IMR-90 (cell line): ENCODE measurements at regions not wholly inside any gene's neighbourhood (a gene's known extent, or its start where the extent isn't known, plus 50 kb on each side); places are given as distances from the start of the nearest gene placed in this dataset.

Experiments
- ATAC-seq: fragments of 200-7000 bp; cut with Tn5 transposase; 2 replicates; pipeline ENCODE4 v1.9.1; 2020; ENCODE audit warnings: low read depth, mild to moderate bottlenecking, moderate library complexity
- BruUV-seq: library from RNA; stranded (reverse); fragments of 400-500 nt; replicated peaks from 2 replicates; lab custom pipeline; 2021; lab: Mats Ljungman, UMichigan
- CTCF ChIA-PET: fragments of 300-600 bp; formaldehyde crosslinking; extraction: SDS; loops from one replicate; lab custom pipeline; 2021; ENCODE audit warnings: antibody characterized with exemption; lab: Yijun Ruan, JAX
- POLR2A ChIA-PET: fragments of 300-600 bp; sonication (Branson Sonifier 250); formaldehyde crosslinking; loops from one replicate; lab custom pipeline; 2022; ENCODE audit warnings: antibody characterized with exemption; ENCODE audit not compliant: unreplicated experiment; lab: Charles Lee
- DNase-seq: peaks from one replicate; pipeline ENCODE4 v3.0.0; 2013
- H2AFZ ChIP-seq: replicated peaks from 2 replicates; pipeline ENCODE3; 2013; ENCODE audit warnings: low read length, mild to moderate bottlenecking; ENCODE audit not compliant: poor library complexity
- H2AK5ac ChIP-seq: 2 replicates; pipeline ENCODE4 v1.6.1; 2013; ENCODE audit warnings: low read depth, low read length, inconsistent platforms
- H2AK9ac ChIP-seq: replicated peaks from 2 replicates; pipeline ENCODE3; 2013; ENCODE audit warnings: mild to moderate bottlenecking, low read depth, low read length, moderate library complexity; ENCODE audit not compliant: poor library complexity
- H2BK120ac ChIP-seq: 2 replicates; pipeline ENCODE4 v1.6.1; 2013; ENCODE audit warnings: low read depth, low read length, inconsistent platforms
- H2BK15ac ChIP-seq: 3 replicates; pipeline ENCODE4 v1.6.1; 2013; ENCODE audit warnings: low read depth, low read length, inconsistent platforms
- H2BK20ac ChIP-seq: 2 replicates; pipeline ENCODE4 v1.6.1; 2013; ENCODE audit warnings: low read depth, mild to moderate bottlenecking, inconsistent platforms, low read length, moderate library complexity
- H2BK5ac ChIP-seq: 2 replicates; pipeline ENCODE4 v1.6.1; 2013; ENCODE audit warnings: mild to moderate bottlenecking, low read depth, low read length, inconsistent platforms; ENCODE audit not compliant: poor library complexity, severe bottlenecking
- H3K14ac ChIP-seq: replicated peaks from 2 replicates; pipeline ENCODE4 v1.6.1; 2013; ENCODE audit warnings: low read depth, low read length, inconsistent platforms
- H3K18ac ChIP-seq: 2 replicates; pipeline ENCODE4 v1.6.1; 2013; ENCODE audit warnings: low read depth, low read length, control low read depth
- H3K23ac ChIP-seq: 2 replicates; pipeline ENCODE4 v1.6.1; 2013; ENCODE audit warnings: low read depth, low read length, inconsistent platforms
- H3K27ac ChIP-seq: 2 replicates; pipeline ENCODE4 v1.5.1; 2013; ENCODE audit warnings: mild to moderate bottlenecking, control low read depth, low read length; ENCODE audit not compliant: insufficient read depth
- H3K27me3 ChIP-seq: 2 replicates; pipeline ENCODE4 v1.6.1; 2013; ENCODE audit warnings: low read length; ENCODE audit not compliant: control insufficient read depth, insufficient read depth
- H3K36me3 ChIP-seq: 2 replicates; pipeline ENCODE4 v1.6.1; 2013; ENCODE audit warnings: low read length, mixed read lengths; ENCODE audit not compliant: control insufficient read depth, insufficient read depth
- H3K4ac ChIP-seq: 2 replicates; pipeline ENCODE4 v1.6.1; 2013; ENCODE audit warnings: low read depth, low read length, inconsistent platforms
- H3K4me1 ChIP-seq: 2 replicates; pipeline ENCODE4 v1.6.1; 2013; ENCODE audit warnings: low read length, mixed read lengths; ENCODE audit not compliant: control insufficient read depth, insufficient read depth
- H3K4me2 ChIP-seq: 2 replicates; pipeline ENCODE4 v1.6.1; 2013; ENCODE audit warnings: low read depth, mild to moderate bottlenecking, control low read depth, low read length, moderate library complexity
- H3K4me3 ChIP-seq: 2 replicates; pipeline ENCODE4 v1.5.1; 2013; ENCODE audit warnings: low read depth, mild to moderate bottlenecking, control low read depth, low read length, moderate library complexity; ENCODE audit not compliant: insufficient read depth
- H3K56ac ChIP-seq: 2 replicates; pipeline ENCODE4 v1.6.1; 2013; ENCODE audit warnings: low read length, inconsistent platforms; ENCODE audit not compliant: insufficient read depth; ENCODE audit errors: extremely low read depth
- H3K79me1 ChIP-seq, 2 experiments: 2 replicates each; pipeline ENCODE4 v1.6.1; 2013; ENCODE audit warnings: low read length in 2 of 2, inconsistent platforms in 1 of 2, low read depth in 1 of 2
- H3K9ac ChIP-seq: 2 replicates; pipeline ENCODE4 v1.6.1; 2013; ENCODE audit warnings: low read depth, low read length, control low read depth
- H3K9me1 ChIP-seq: 2 replicates; pipeline ENCODE4 v1.6.1; 2013; ENCODE audit warnings: low read length, inconsistent platforms; ENCODE audit not compliant: insufficient read depth
- H3K9me3 ChIP-seq: 2 replicates; pipeline ENCODE4 v1.6.1; 2013; ENCODE audit warnings: low read length; ENCODE audit not compliant: control insufficient read depth, insufficient read depth
- H4K20me1 ChIP-seq: 2 replicates; pipeline ENCODE4 v1.6.1; 2013; ENCODE audit warnings: low read length, inconsistent platforms; ENCODE audit not compliant: insufficient read depth
- H4K5ac ChIP-seq: 2 replicates; pipeline ENCODE4 v1.6.1; 2013; ENCODE audit warnings: mild to moderate bottlenecking, low read depth, low read length, control low read depth
- H4K8ac ChIP-seq, 2 experiments: 2 replicates each; pipeline ENCODE4 v1.6.1; 2013; ENCODE audit warnings: low read depth in 2 of 2, low read length in 2 of 2, control low read depth in 1 of 2, inconsistent platforms in 1 of 2
- H4K91ac ChIP-seq: 2 replicates; pipeline ENCODE4 v1.6.1; 2013; ENCODE audit warnings: low read depth, low read length, inconsistent platforms; ENCODE audit not compliant: insufficient read depth
- BHLHE40 ChIP-seq: fragments of 150-350 bp; IDR thresholded peaks from 2 replicates; pipeline ENCODE4 v1.6.1; 2016; ENCODE audit warnings: mild to moderate bottlenecking, low read depth, low read length
- CEBPB ChIP-seq: IDR thresholded peaks from 2 replicates; pipeline ENCODE4 v1.6.1; 2012; ENCODE audit warnings: low read depth, low read length, improper control_type of control experiment
- CTCF ChIP-seq: conservative IDR thresholded peaks from 2 replicates; pipeline ENCODE4 v1.5.1; 2012; ENCODE audit warnings: mild to moderate bottlenecking, low read depth, low read length, improper control_type of control experiment
- ELK1 ChIP-seq: fragments of 150-350 bp; IDR thresholded peaks from 2 replicates; pipeline ENCODE4 v1.6.1; 2016; ENCODE audit warnings: low read depth, mild to moderate bottlenecking, low read length, moderate library complexity, borderline replicate concordance
- MAFK ChIP-seq: IDR thresholded peaks from 2 replicates; pipeline ENCODE4 v1.6.1; 2012; ENCODE audit warnings: low read depth, low read length, improper control_type of control experiment
- MAZ ChIP-seq: IDR thresholded peaks from 2 replicates; pipeline ENCODE4 v1.6.1; 2012; ENCODE audit warnings: low read depth, mild to moderate bottlenecking, low read length, improper control_type of control experiment, moderate library complexity, borderline replicate concordance
- MXI1 ChIP-seq: IDR thresholded peaks from 2 replicates; pipeline ENCODE4 v1.6.1; 2012; ENCODE audit warnings: low read depth, mild to moderate bottlenecking, low read length, moderate library complexity, borderline replicate concordance
- NFE2L2 ChIP-seq: fragments of 150-350 bp; IDR thresholded peaks from 2 replicates; pipeline ENCODE4 v1.6.1; 2016; ENCODE audit warnings: low read depth, mild to moderate bottlenecking, low read length
- POLR2A ChIP-seq: IDR thresholded peaks from 2 replicates; pipeline ENCODE4 v1.6.1; 2012; ENCODE audit warnings: mild to moderate bottlenecking, low read depth, low read length
- RAD21 ChIP-seq: IDR thresholded peaks from 2 replicates; pipeline ENCODE4 v1.6.1; 2012; ENCODE audit warnings: low read length, improper control_type of control experiment
- RCOR1 ChIP-seq: IDR thresholded peaks from 2 replicates; pipeline ENCODE4 v1.6.1; 2012; ENCODE audit warnings: mild to moderate bottlenecking, low read length, improper control_type of control experiment; ENCODE audit not compliant: insufficient replicate concordance
- RFX5 ChIP-seq: IDR thresholded peaks from 2 replicates; pipeline ENCODE4 v1.8.0; 2012; ENCODE audit warnings: low read depth, mild to moderate bottlenecking, low read length, moderate library complexity
- SMC3 ChIP-seq: fragments of 150-350 bp; IDR thresholded peaks from 2 replicates; pipeline ENCODE4 v1.6.1; 2016; ENCODE audit warnings: low read depth, mild to moderate bottlenecking, antibody characterized with exemption, low read length, moderate library complexity
- USF2 ChIP-seq: fragments of 150-350 bp; IDR thresholded peaks from 2 replicates; pipeline ENCODE4 v1.6.1; 2017; ENCODE audit warnings: mild to moderate bottlenecking, antibody characterized with exemption, low read length, low read depth
- WGBS, 2 experiments: methylation state at CpG; one replicate each; pipeline versions ENCODE4 v1.1.5 to v1.1.7; 2013; ENCODE audit warnings: missing lambda C conversion rate in 2 of 2; ENCODE audit not compliant: insufficient read length in 1 of 2; ENCODE audit errors: extremely low coverage in 2 of 2; 5-methylcytosine and 5-hydroxymethylcytosine counted together
- dilution Hi-C: fragments of 300-500 bp; cut with HindIII; formaldehyde crosslinking; loops from one replicate; pipeline ENCODE4 v1.14.3; 2018; ENCODE audit warnings: low sequenced_read_pairs; ENCODE audit not compliant: unreplicated experiment
- in situ Hi-C: fragments of 300-500 bp; cut with MboI; formaldehyde crosslinking; loops from 3 replicates; pipeline ENCODE4 v1.14.3; 2019; ENCODE audit warnings: low sequenced_read_pairs, inconsistent platforms, mixed read lengths
- intact Hi-C: fragments of 100-400 bp; cut with micrococcal nuclease; formaldehyde crosslinking; loops from 2 replicates; pipeline ENCODE4 v1.10.0; 2022

- Histone ChIP-seq H3K9me1 (no peaks in the 10 kb centered on the region), H4K20me1 (no peaks in the 10 kb centered on the region), H2AK9ac (no peak overlapping the region), H3K36me3 (no peaks in the 10 kb centered on the region), H3K4ac (no peak overlapping the region), H3K23ac (no peak overlapping the region), H3K56ac (no peak overlapping the region), H3K79me1 (no peaks in the 10 kb centered on the region), H4K5ac (no peak overlapping the region), H3K14ac (no peak overlapping the region), H3K27ac (no peak overlapping the region), H2BK120ac (no peak overlapping the region), H3K4me2 (no peak overlapping the region), H3K9me3 (no peaks in the 10 kb centered on the region), H4K91ac (no peak overlapping the region), H2BK5ac (no peak overlapping the region), H2AFZ (no peak overlapping the region), H2BK15ac (no peak overlapping the region), H3K4me3 (no peak overlapping the region), H3K9ac (no peak overlapping the region), H3K18ac (no peak overlapping the region), H3K27me3 (peaks cover 2% of the 10 kb centered on the region; the same call in 1 of the 2 replicates), H4K8ac (no peak overlapping the region), H3K4me1 (no peaks in the 10 kb centered on the region), H2AK5ac (no peak overlapping the region), H2BK20ac (no peak overlapping the region)
- CTCF ChIA-PET, result no interaction called here
- no peak for TF ChIP-seq ELK1
- TF ChIP-seq CEBPB, result no peak
- TF ChIP-seq MAZ, result no peak
- no peak for TF ChIP-seq CTCF
- TF ChIP-seq MXI1, result no peak
- TF ChIP-seq RAD21, result no peak
- no peak for TF ChIP-seq POLR2A
- no peak for TF ChIP-seq USF2
- no peak for TF ChIP-seq SMC3
- TF ChIP-seq NFE2L2, result no peak
- TF ChIP-seq MAFK, result no peak
- TF ChIP-seq RCOR1, result no peak
- no peak for TF ChIP-seq BHLHE40
- TF ChIP-seq RFX5, result no peak
- ATAC-seq (no peak), DNase-seq (no peak)
- dilution Hi-C loops (no loop called here), in situ Hi-C loops (no loop called here), intact Hi-C loops (no loop called here)
- POLR2A ChIA-PET, result no interaction called here
- BruUV-seq, result no TSS peak
- 20% methylated on average over 2 of the region's 3 CpGs; no CpG with 5 or more reads in 1 of the 2 experiments for WGBS, 2 experiments
These were observed 116.3 kb upstream of the RMP24 start for GRCh38 chr18:35856178-35856577.
